ENCODE measurements at regions not wholly inside any gene's neighbourhood (a gene's known extent, or its start where the extent isn't known, plus 50 kb on each side); places are given as distances from the start of the nearest gene placed in this dataset.

- TF ChIP-seq EP300 (IDR thresholded peaks at IDR 0.05), result no peak
- TF ChIP-seq, protein P1, sequence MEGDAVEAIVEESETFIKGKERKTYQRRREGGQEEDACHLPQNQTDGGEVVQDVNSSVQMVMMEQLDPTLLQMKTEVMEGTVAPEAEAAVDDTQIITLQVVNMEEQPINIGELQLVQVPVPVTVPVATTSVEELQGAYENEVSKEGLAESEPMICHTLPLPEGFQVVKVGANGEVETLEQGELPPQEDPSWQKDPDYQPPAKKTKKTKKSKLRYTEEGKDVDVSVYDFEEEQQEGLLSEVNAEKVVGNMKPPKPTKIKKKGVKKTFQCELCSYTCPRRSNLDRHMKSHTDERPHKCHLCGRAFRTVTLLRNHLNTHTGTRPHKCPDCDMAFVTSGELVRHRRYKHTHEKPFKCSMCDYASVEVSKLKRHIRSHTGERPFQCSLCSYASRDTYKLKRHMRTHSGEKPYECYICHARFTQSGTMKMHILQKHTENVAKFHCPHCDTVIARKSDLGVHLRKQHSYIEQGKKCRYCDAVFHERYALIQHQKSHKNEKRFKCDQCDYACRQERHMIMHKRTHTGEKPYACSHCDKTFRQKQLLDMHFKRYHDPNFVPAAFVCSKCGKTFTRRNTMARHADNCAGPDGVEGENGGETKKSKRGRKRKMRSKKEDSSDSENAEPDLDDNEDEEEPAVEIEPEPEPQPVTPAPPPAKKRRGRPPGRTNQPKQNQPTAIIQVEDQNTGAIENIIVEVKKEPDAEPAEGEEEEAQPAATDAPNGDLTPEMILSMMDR (IDR thresholded peaks at IDR 0.05), result no peak
- TF ChIP-seq POLR2A (IDR thresholded peaks at IDR 0.05), result no peak
- no peak for TF ChIP-seq POLR2AphosphoS5 (IDR thresholded peaks at IDR 0.05)
Observed at GRCh38 chr9:93864840-93865239, 90.3 kb downstream of the BARX1 start.
